Calu3 (cell line): ENCODE measurements at regions not wholly inside any gene's neighbourhood (a gene's known extent, or its start where the extent isn't known, plus 50 kb on each side); places are given as distances from the start of the nearest gene placed in this dataset.
"Not testable (repeated sequence)": the region's sequence is repeated elsewhere in the genome, so short reads cannot be mapped to it uniquely, and the experiment has no call there.

Source experiments
- BruUV-seq: library from RNA; stranded (reverse); fragments of 400-500 nt; replicated peaks from 2 replicates; lab custom pipeline; 2021; lab: Mats Ljungman, UMichigan
- CTCF ChIA-PET: fragments of 300-600 bp; sonication (Branson Sonifier 250); formaldehyde crosslinking; loops from one replicate; lab custom pipeline; 2022; ENCODE audit warnings: antibody characterized with exemption; lab: Charles Lee
- DNase-seq: peaks from one replicate; pipeline ENCODE4 v3.0.0; 2022
- H3K27ac Mint-ChIP-seq: one replicate; pipeline ENCODE4 v1.8.0; 2022; ENCODE audit warnings: mixed read lengths; ENCODE audit not compliant: unreplicated experiment
- H3K27me3 Mint-ChIP-seq: one replicate; pipeline ENCODE4 v1.8.0; 2022; ENCODE audit warnings: mixed read lengths; ENCODE audit not compliant: unreplicated experiment
- H3K36me3 Mint-ChIP-seq: one replicate; pipeline ENCODE4 v1.8.0; 2022; ENCODE audit warnings: mild to moderate bottlenecking, moderate library complexity, mixed read lengths; ENCODE audit not compliant: insufficient read depth, unreplicated experiment
- H3K4me1 Mint-ChIP-seq: one replicate; pipeline ENCODE4 v1.8.0; 2022; ENCODE audit warnings: mild to moderate bottlenecking, low read depth, mixed read lengths; ENCODE audit not compliant: unreplicated experiment
- H3K4me3 Mint-ChIP-seq: one replicate; pipeline ENCODE4 v1.8.0; 2022; ENCODE audit warnings: mild to moderate bottlenecking, low read depth, moderate library complexity, mixed read lengths; ENCODE audit not compliant: unreplicated experiment
- H3K9me3 Mint-ChIP-seq: one replicate; pipeline ENCODE4 v1.8.0; 2022; ENCODE audit warnings: low read depth, mixed read lengths; ENCODE audit not compliant: unreplicated experiment
- CTCF ChIP-seq: fragments of 200-600 bp; IDR thresholded peaks from one replicate; pipeline ENCODE4 v1.8.0; 2022; ENCODE audit warnings: antibody characterized with exemption; ENCODE audit not compliant: unreplicated experiment
- intact Hi-C: fragments of 100-400 bp; cut with micrococcal nuclease; formaldehyde crosslinking; loops from one replicate; pipeline ENCODE4 v1.10.0; 2022; ENCODE audit not compliant: unreplicated experiment

- no peak overlapping the region for H3K4me3 Mint-ChIP-seq
- H3K27me3 Mint-ChIP-seq = no peaks in the 10 kb centered on the region
- intact Hi-C loops = no loop called here
- no peaks in the 10 kb centered on the region for H3K36me3 Mint-ChIP-seq
- BruUV-seq = no TSS peak
- no peak for TF ChIP-seq CTCF
- H3K27ac Mint-ChIP-seq = no peak overlapping the region
- CTCF ChIA-PET = no interaction called here
- no peaks in the 10 kb centered on the region for H3K4me1 Mint-ChIP-seq
- DNase-seq = no peak
- no peaks in the 10 kb centered on the region for H3K9me3 Mint-ChIP-seq
Observed at GRCh38 chr4:100008048-100008447, 58.0 kb upstream of the H2AZ1 start.

GRCh38 chr4:100006161-100006560 is 56.1 kb upstream of the H2AZ1 start:
- H3K36me3 Mint-ChIP-seq, H3K4me3 Mint-ChIP-seq, intact Hi-C loops, DNase-seq, H3K9me3 Mint-ChIP-seq, H3K27me3 Mint-ChIP-seq, CTCF ChIA-PET, H3K27ac Mint-ChIP-seq, H3K4me1 Mint-ChIP-seq, BruUV-seq: not testable (repeated sequence)
